Chondrocyte (in vitro differentiated cells): ENCODE measurements at regions not wholly inside any gene's neighbourhood (a gene's known extent, or its start where the extent isn't known, plus 50 kb on each side); places are given as distances from the start of the nearest gene placed in this dataset.

Source experiments
- DNase-seq: peaks from one replicate; pipeline ENCODE4 v3.0.0; 2021; ENCODE audit warnings: mixed read lengths, low spot score
- H3K27ac Mint-ChIP-seq: one replicate; pipeline ENCODE4 v1.8.0; 2021; ENCODE audit warnings: mild to moderate bottlenecking, moderate library complexity, mixed read lengths; ENCODE audit not compliant: unreplicated experiment
- H3K27me3 Mint-ChIP-seq: 2 replicates; pipeline ENCODE4 v1.8.0; 2021; ENCODE audit warnings: low read depth, mixed read lengths
- H3K36me3 Mint-ChIP-seq: 2 replicates; pipeline ENCODE4 v1.8.0; 2021; ENCODE audit warnings: low read depth, mixed read lengths
- H3K4me1 Mint-ChIP-seq: 2 replicates; pipeline ENCODE4 v1.8.0; 2021; ENCODE audit warnings: low read depth, mild to moderate bottlenecking, mixed read lengths
- H3K4me3 Mint-ChIP-seq: one replicate; pipeline ENCODE4 v1.8.0; 2021; ENCODE audit warnings: mild to moderate bottlenecking, moderate library complexity, mixed read lengths; ENCODE audit not compliant: unreplicated experiment
- H3K9me3 Mint-ChIP-seq: 2 replicates; pipeline ENCODE4 v1.8.0; 2021; ENCODE audit warnings: low read depth, mixed read lengths
- TF ChIP-seq, protein P1 (sequence below): fragments of 200-600 bp; sonication (generic); IDR thresholded peaks from 2 replicates; pipeline ENCODE4 v1.5.0; 2021; ENCODE audit warnings: antibody characterized with exemption, mild to moderate bottlenecking, moderate library complexity

DNA sequence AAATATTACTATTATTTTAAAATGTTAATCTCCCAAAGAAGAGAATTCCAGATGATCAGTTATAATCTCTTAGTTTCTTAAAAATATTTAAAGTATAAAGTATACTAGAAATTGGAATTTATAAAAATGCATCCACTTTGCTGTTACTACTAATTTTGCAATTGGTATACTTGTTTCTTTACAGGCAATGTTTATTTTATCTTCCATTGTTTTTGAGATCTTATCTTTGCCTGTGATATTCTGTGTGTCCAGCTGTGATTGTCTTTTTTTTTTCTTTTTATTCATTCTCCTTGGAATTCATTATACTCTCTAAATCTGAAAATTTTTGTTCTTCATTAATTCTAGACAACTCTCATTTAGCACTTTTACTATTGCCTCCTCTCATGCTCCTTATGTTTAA lies 652.6 kb downstream of the TNS3 start:
- peaks cover 45% of the 10 kb centered on the region for H3K4me1 Mint-ChIP-seq
- no peak for DNase-seq
- no peak overlapping the region for H3K4me3 Mint-ChIP-seq
- no peaks in the 10 kb centered on the region for H3K27me3 Mint-ChIP-seq
- TF ChIP-seq, protein P1, sequence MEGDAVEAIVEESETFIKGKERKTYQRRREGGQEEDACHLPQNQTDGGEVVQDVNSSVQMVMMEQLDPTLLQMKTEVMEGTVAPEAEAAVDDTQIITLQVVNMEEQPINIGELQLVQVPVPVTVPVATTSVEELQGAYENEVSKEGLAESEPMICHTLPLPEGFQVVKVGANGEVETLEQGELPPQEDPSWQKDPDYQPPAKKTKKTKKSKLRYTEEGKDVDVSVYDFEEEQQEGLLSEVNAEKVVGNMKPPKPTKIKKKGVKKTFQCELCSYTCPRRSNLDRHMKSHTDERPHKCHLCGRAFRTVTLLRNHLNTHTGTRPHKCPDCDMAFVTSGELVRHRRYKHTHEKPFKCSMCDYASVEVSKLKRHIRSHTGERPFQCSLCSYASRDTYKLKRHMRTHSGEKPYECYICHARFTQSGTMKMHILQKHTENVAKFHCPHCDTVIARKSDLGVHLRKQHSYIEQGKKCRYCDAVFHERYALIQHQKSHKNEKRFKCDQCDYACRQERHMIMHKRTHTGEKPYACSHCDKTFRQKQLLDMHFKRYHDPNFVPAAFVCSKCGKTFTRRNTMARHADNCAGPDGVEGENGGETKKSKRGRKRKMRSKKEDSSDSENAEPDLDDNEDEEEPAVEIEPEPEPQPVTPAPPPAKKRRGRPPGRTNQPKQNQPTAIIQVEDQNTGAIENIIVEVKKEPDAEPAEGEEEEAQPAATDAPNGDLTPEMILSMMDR, result no peak
- H3K36me3 Mint-ChIP-seq, result no peaks in the 10 kb centered on the region
- no peak overlapping the region for H3K27ac Mint-ChIP-seq
- peaks cover 10% of the 10 kb centered on the region for H3K9me3 Mint-ChIP-seq

DNA sequence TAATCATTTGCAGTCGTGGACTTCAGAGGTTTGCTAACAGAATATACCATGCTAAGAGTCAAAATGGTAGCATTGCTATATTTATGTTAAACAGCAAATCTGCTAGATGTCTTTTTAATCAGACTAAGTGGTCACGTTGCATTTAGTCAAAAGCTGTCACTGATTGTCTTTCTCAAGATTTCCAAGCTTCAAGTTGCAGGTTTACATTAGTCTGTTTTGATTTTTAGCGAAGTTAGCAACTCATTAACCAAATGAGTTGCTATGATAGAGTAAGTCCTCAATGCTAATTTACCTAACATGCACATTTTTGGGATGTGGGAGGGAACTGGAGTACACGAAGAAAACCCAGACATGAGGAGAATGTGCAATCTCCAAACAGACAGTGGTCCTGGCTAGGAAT lies 653.2 kb downstream of the TNS3 start:
- Mint-ChIP-seq H3K27me3 (no peaks in the 10 kb centered on the region), H3K4me1 (peaks cover 42% of the 10 kb centered on the region), H3K4me3 (no peak overlapping the region), H3K9me3 (peaks cover 10% of the 10 kb centered on the region), H3K27ac (no peak overlapping the region), H3K36me3 (no peaks in the 10 kb centered on the region)
- DNase-seq, result no peak
- TF ChIP-seq, protein P1, result no peak

GRCh38 chr7:46927131-46927810 lies 654.6 kb downstream of the TNS3 start:
- Mint-ChIP-seq H3K36me3 (no peaks in the 10 kb centered on the region), H3K4me3 (no peak overlapping the region), H3K27ac (no peak overlapping the region), H3K27me3 (no peaks in the 10 kb centered on the region), H3K9me3 (peaks cover 13% of the 10 kb centered on the region), H3K4me1 (peaks cover 28% of the 10 kb centered on the region)
- TF ChIP-seq, protein P1, result no peak
- DNase-seq, result no peak

DNA sequence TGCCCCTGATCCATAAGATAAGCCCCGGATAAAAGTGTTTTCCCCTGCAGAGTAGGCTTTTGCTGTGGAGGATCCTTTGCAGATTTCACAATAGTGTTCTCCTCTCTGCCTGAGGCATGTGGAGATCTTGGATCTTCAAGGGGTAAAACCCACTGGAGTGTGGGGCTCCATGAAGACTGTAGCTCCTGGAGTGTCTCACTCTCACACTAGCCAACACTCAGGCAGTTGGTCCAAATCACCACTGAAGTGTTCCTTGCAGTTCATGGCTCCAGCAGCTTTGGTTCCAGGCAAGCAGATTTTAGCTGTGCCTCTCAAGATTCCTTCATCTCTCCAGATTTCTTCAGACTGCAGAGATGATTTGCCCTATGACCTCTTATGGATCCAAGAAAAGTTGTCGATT lies 665.3 kb downstream of the TNS3 start:
- peaks cover 9% of the 10 kb centered on the region for H3K9me3 Mint-ChIP-seq
- no peak for DNase-seq
- H3K36me3 Mint-ChIP-seq, result no peaks in the 10 kb centered on the region
- no peak overlapping the region for H3K4me3 Mint-ChIP-seq
- TF ChIP-seq, protein P1, result no peak
- H3K4me1 Mint-ChIP-seq, result no peaks in the 10 kb centered on the region
- no peak overlapping the region for H3K27ac Mint-ChIP-seq
- no peaks in the 10 kb centered on the region for H3K27me3 Mint-ChIP-seq

DNA sequence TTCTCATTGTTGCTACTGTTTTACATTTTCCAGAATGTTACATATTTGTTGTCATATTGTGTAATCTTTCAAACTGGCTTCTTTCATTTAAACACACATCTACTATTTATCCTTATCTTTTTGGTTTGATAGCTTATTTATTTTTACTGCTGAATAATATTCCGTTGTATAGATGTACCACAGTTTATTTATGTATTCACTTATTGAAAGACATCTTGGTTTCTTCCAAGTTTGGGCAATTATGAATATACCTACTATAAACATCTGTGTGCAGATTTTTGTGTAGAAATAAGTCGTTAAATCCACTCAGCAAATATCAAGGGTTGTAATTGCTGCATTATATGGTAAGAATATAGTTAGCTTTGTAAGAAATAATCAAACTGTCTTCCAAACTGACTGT lies 669.2 kb downstream of the TNS3 start:
- TF ChIP-seq, protein P1, result no peak
- Mint-ChIP-seq H3K36me3 (no peaks in the 10 kb centered on the region), H3K27me3 (no peaks in the 10 kb centered on the region), H3K9me3 (peaks cover 11% of the 10 kb centered on the region), H3K27ac (no peak overlapping the region), H3K4me3 (no peak overlapping the region), H3K4me1 (peaks cover 21% of the 10 kb centered on the region)
- DNase-seq, result no peak
